ENCODE measurements at regions not wholly inside any gene's neighbourhood (a gene's known extent, or its start where the extent isn't known, plus 50 kb on each side); places are given as distances from the start of the nearest gene placed in this dataset.

DNA sequence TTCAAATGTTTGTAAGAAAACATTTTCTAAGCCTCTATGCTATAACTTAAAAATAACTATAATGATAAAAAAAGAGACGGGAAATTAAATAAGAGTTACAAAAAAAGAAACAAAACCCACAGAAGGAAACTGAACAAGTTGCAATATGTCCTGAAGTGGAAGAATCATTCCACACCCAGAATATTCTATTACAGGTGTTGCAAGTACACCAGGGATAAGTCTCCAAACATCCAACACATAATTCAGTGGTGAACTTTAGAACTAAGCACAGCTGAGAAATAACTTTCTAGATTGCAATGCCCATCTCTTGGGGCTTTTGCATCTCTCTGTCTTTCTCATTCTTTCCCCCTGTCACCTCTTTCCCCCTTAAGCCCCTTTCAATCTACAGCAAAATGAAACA, 325.2 kb downstream of the BRINP1 start:
- H3K36me3 ChIP-seq (ENCODE audit: control insufficient read depth, insufficient read depth, low read length): no peaks in the 10 kb centered on the region
- ChIA-PET POLR2A (no interaction called here), CTCF (no interaction called here)
- no peak overlapping the region for H3K27ac ChIP-seq (ENCODE audit: low read length)
- no peak for ATAC-seq
- no peak for DNase-seq (ENCODE audit: low read depth, low spot score)
- H3K4me3 ChIP-seq (ENCODE audit: low read depth in 2 of 2, low read length in 2 of 2): no peak overlapping the region
- BruUV-seq (replicated peaks): no TSS peak
- no peaks in the 10 kb centered on the region for H3K9me3 ChIP-seq (ENCODE audit: control insufficient read depth, insufficient read depth, low read depth, low read length)
- intact Hi-C loops (cut with micrococcal nuclease; ENCODE audit: unreplicated experiment) (no loop called here), in situ Hi-C loops (cut with HindIII; ENCODE audit: low pct_unique_long_range_greater_than_20kb, low sequenced_read_pairs) (no loop called here)
- no peaks in the 10 kb centered on the region for H3K27me3 ChIP-seq (ENCODE audit: control insufficient read depth, insufficient read depth, low read length)
- TF ChIP-seq POLR2AphosphoS5 (IDR thresholded peaks at IDR 0.05; ENCODE audit: low read depth, low read length) (no peak), TCF7L2 (IDR thresholded peaks at IDR 0.05; ENCODE audit: low read depth, low read length) (no peak), SIN3A (IDR thresholded peaks at IDR 0.05; ENCODE audit: borderline replicate concordance, insufficient read depth, low read depth, low read length) (no peak)
- TF ChIP-seq, protein P1, sequence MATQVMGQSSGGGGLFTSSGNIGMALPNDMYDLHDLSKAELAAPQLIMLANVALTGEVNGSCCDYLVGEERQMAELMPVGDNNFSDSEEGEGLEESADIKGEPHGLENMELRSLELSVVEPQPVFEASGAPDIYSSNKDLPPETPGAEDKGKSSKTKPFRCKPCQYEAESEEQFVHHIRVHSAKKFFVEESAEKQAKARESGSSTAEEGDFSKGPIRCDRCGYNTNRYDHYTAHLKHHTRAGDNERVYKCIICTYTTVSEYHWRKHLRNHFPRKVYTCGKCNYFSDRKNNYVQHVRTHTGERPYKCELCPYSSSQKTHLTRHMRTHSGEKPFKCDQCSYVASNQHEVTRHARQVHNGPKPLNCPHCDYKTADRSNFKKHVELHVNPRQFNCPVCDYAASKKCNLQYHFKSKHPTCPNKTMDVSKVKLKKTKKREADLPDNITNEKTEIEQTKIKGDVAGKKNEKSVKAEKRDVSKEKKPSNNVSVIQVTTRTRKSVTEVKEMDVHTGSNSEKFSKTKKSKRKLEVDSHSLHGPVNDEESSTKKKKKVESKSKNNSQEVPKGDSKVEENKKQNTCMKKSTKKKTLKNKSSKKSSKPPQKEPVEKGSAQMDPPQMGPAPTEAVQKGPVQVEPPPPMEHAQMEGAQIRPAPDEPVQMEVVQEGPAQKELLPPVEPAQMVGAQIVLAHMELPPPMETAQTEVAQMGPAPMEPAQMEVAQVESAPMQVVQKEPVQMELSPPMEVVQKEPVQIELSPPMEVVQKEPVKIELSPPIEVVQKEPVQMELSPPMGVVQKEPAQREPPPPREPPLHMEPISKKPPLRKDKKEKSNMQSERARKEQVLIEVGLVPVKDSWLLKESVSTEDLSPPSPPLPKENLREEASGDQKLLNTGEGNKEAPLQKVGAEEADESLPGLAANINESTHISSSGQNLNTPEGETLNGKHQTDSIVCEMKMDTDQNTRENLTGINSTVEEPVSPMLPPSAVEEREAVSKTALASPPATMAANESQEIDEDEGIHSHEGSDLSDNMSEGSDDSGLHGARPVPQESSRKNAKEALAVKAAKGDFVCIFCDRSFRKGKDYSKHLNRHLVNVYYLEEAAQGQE (IDR thresholded peaks at IDR 0.05; ENCODE audit: insufficient read depth in 1 of 2, low read depth in 2 of 2, low read length in 1 of 2): no peak
- TF ChIP-seq, protein P2, sequence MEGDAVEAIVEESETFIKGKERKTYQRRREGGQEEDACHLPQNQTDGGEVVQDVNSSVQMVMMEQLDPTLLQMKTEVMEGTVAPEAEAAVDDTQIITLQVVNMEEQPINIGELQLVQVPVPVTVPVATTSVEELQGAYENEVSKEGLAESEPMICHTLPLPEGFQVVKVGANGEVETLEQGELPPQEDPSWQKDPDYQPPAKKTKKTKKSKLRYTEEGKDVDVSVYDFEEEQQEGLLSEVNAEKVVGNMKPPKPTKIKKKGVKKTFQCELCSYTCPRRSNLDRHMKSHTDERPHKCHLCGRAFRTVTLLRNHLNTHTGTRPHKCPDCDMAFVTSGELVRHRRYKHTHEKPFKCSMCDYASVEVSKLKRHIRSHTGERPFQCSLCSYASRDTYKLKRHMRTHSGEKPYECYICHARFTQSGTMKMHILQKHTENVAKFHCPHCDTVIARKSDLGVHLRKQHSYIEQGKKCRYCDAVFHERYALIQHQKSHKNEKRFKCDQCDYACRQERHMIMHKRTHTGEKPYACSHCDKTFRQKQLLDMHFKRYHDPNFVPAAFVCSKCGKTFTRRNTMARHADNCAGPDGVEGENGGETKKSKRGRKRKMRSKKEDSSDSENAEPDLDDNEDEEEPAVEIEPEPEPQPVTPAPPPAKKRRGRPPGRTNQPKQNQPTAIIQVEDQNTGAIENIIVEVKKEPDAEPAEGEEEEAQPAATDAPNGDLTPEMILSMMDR (IDR thresholded peaks at IDR 0.05): no peak
- no peaks in the 10 kb centered on the region for H3K4me1 ChIP-seq (ENCODE audit: control insufficient read depth, insufficient read depth, low read length)

DNA sequence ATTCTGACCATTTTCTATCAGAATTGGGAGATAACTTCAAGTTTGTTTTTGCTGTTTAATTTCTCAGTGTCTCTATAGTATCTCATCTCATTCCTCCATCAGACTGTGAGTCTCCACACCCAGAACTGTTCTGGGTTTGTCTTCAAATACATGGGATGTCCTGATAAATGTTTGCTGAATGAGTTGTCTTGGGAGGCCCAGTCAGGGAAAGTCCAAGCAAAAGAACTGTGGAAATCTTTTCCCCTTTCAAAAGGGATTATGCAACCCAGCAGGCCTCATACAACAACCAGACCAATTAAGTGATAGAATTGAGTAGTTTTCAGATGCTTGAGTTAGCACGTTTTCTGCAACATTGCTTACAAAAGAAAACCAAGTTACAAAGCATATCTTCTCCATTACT, 324.4 kb downstream of the BRINP1 start:
- H3K27ac ChIP-seq (ENCODE audit: low read length): no peak overlapping the region
- DNase-seq (ENCODE audit: low read depth, low spot score): no peak
- POLR2A ChIA-PET: no interaction called here
- H3K36me3 ChIP-seq (ENCODE audit: control insufficient read depth, insufficient read depth, low read length): no peaks in the 10 kb centered on the region
- intact Hi-C loops (cut with micrococcal nuclease; ENCODE audit: unreplicated experiment) (no loop called here), in situ Hi-C loops (cut with HindIII; ENCODE audit: low pct_unique_long_range_greater_than_20kb, low sequenced_read_pairs) (no loop called here)
- no peaks in the 10 kb centered on the region for H3K9me3 ChIP-seq (ENCODE audit: control insufficient read depth, insufficient read depth, low read depth, low read length)
- no peaks in the 10 kb centered on the region for H3K27me3 ChIP-seq (ENCODE audit: control insufficient read depth, insufficient read depth, low read length)
- no peaks in the 10 kb centered on the region for H3K4me1 ChIP-seq (ENCODE audit: control insufficient read depth, insufficient read depth, low read length)
- TF ChIP-seq SIN3A (IDR thresholded peaks at IDR 0.05; ENCODE audit: borderline replicate concordance, insufficient read depth, low read depth, low read length): no peak
- TF ChIP-seq, protein P2 (IDR thresholded peaks at IDR 0.05): no peak
- TF ChIP-seq POLR2AphosphoS5 (IDR thresholded peaks at IDR 0.05; ENCODE audit: low read depth, low read length): no peak
- TF ChIP-seq, protein P1 (IDR thresholded peaks at IDR 0.05; ENCODE audit: insufficient read depth in 1 of 2, low read depth in 2 of 2, low read length in 1 of 2): no peak
- TF ChIP-seq TCF7L2 (IDR thresholded peaks at IDR 0.05; ENCODE audit: low read depth, low read length): no peak
- CTCF ChIA-PET: no interaction called here
- no peak for ATAC-seq
- no TSS peak for BruUV-seq (replicated peaks)
- H3K4me3 ChIP-seq (ENCODE audit: low read depth in 2 of 2, low read length in 2 of 2): no peak overlapping the region

Data from Panc1 (cell line).